ENCODE measurements at regions not wholly inside any gene's neighbourhood (a gene's known extent, or its start where the extent isn't known, plus 50 kb on each side); places are given as distances from the start of the nearest gene placed in this dataset.

DNA sequence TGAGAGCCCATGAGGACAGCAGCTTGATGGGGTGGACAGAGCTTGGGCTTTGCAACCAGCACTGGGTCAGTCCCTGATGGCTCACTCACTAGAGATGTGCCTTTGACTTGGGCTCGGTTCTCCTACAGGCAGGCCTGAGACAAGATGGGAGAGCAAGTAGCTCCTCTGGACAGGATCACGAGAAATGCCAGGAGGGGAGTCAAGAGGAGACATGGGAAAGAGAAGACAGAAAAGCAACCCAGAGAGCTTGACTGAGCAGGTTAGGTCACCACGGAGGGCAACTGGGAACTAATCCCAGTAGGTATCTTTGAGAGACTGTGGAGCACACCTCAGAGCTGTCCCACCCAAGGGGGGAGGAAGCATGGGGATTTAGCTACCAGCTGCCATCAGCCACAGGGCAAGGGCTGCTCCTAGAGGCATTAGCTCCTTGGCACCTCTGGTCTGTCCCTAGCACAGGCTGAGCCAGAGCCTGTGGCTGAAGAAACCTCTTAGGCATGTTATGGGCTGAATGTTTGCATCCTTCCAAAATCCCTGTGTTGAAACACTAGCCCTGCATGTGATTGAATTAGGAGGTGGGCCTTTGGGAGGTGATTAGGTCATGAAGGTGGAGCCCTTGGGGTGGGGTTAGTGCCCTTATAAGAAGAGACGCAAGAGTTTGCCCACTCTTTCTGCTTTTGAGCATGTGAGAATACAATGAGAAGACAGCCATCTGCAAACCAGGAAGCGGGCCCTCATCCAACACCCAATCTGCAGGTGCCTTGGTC is 145.6 kb downstream of the SMIM20 start:
- no peak for TF ChIP-seq CTCF (IDR thresholded peaks at IDR 0.05 in 4 of 5, conservative IDR thresholded peaks at IDR 0.05 in 1 of 5)
- TF ChIP-seq POLR2A (IDR thresholded peaks at IDR 0.05): no peak
